ENCODE measurements at regions not wholly inside any gene's neighbourhood (a gene's known extent, or its start where the extent isn't known, plus 50 kb on each side); places are given as distances from the start of the nearest gene placed in this dataset.

DNA sequence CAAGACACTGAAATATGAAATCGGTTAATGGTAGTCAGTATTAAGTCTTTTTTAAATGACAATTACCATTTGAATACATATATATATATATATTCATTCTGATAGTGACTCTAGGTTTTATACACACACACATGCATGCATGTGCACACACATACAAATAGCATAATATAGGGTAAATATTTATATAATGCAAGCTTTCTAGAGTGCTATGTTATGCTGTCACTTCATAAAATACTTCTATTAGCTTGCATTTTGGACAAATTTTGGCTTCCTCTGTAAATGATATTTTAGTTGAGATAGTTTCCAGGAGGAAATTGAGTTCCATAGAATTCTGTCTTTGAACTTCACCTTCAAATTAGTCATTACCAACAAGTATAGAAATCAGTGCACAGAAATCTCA lies 89.9 kb upstream of the EPHA3 start:
- no TSS peak for BruUV-seq (replicated peaks)
- H3K9me3 ChIP-seq (ENCODE audit: control insufficient read depth, insufficient read depth, low read depth, low read length) = no peaks in the 10 kb centered on the region
- DNase-seq (ENCODE audit: low read depth, low spot score) = no peak
- no peak overlapping the region for H3K4me3 ChIP-seq (ENCODE audit: low read depth in 2 of 2, low read length in 2 of 2)
- CTCF ChIA-PET = no interaction called here
- no peaks in the 10 kb centered on the region for H3K36me3 ChIP-seq (ENCODE audit: control insufficient read depth, insufficient read depth, low read length)
- ATAC-seq = no peak
- POLR2A ChIA-PET = no interaction called here
- TF ChIP-seq, protein P1, sequence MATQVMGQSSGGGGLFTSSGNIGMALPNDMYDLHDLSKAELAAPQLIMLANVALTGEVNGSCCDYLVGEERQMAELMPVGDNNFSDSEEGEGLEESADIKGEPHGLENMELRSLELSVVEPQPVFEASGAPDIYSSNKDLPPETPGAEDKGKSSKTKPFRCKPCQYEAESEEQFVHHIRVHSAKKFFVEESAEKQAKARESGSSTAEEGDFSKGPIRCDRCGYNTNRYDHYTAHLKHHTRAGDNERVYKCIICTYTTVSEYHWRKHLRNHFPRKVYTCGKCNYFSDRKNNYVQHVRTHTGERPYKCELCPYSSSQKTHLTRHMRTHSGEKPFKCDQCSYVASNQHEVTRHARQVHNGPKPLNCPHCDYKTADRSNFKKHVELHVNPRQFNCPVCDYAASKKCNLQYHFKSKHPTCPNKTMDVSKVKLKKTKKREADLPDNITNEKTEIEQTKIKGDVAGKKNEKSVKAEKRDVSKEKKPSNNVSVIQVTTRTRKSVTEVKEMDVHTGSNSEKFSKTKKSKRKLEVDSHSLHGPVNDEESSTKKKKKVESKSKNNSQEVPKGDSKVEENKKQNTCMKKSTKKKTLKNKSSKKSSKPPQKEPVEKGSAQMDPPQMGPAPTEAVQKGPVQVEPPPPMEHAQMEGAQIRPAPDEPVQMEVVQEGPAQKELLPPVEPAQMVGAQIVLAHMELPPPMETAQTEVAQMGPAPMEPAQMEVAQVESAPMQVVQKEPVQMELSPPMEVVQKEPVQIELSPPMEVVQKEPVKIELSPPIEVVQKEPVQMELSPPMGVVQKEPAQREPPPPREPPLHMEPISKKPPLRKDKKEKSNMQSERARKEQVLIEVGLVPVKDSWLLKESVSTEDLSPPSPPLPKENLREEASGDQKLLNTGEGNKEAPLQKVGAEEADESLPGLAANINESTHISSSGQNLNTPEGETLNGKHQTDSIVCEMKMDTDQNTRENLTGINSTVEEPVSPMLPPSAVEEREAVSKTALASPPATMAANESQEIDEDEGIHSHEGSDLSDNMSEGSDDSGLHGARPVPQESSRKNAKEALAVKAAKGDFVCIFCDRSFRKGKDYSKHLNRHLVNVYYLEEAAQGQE (IDR thresholded peaks at IDR 0.05; ENCODE audit: insufficient read depth in 1 of 2, low read depth in 2 of 2, low read length in 1 of 2) = no peak
- no peak for TF ChIP-seq TCF7L2 (IDR thresholded peaks at IDR 0.05; ENCODE audit: low read depth, low read length)
- TF ChIP-seq SIN3A (IDR thresholded peaks at IDR 0.05; ENCODE audit: borderline replicate concordance, insufficient read depth, low read depth, low read length) = no peak
- TF ChIP-seq, protein P2, sequence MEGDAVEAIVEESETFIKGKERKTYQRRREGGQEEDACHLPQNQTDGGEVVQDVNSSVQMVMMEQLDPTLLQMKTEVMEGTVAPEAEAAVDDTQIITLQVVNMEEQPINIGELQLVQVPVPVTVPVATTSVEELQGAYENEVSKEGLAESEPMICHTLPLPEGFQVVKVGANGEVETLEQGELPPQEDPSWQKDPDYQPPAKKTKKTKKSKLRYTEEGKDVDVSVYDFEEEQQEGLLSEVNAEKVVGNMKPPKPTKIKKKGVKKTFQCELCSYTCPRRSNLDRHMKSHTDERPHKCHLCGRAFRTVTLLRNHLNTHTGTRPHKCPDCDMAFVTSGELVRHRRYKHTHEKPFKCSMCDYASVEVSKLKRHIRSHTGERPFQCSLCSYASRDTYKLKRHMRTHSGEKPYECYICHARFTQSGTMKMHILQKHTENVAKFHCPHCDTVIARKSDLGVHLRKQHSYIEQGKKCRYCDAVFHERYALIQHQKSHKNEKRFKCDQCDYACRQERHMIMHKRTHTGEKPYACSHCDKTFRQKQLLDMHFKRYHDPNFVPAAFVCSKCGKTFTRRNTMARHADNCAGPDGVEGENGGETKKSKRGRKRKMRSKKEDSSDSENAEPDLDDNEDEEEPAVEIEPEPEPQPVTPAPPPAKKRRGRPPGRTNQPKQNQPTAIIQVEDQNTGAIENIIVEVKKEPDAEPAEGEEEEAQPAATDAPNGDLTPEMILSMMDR (IDR thresholded peaks at IDR 0.05) = no peak
- TF ChIP-seq POLR2AphosphoS5 (IDR thresholded peaks at IDR 0.05; ENCODE audit: low read depth, low read length) = no peak
- H3K27ac ChIP-seq (ENCODE audit: low read length) = no peak overlapping the region
- no peaks in the 10 kb centered on the region for H3K27me3 ChIP-seq (ENCODE audit: control insufficient read depth, insufficient read depth, low read length)
- intact Hi-C loops (cut with micrococcal nuclease; ENCODE audit: unreplicated experiment) (no loop called here), in situ Hi-C loops (cut with HindIII; ENCODE audit: low pct_unique_long_range_greater_than_20kb, low sequenced_read_pairs) (no loop called here)
- H3K4me1 ChIP-seq (ENCODE audit: control insufficient read depth, insufficient read depth, low read length) = no peaks in the 10 kb centered on the region

DNA sequence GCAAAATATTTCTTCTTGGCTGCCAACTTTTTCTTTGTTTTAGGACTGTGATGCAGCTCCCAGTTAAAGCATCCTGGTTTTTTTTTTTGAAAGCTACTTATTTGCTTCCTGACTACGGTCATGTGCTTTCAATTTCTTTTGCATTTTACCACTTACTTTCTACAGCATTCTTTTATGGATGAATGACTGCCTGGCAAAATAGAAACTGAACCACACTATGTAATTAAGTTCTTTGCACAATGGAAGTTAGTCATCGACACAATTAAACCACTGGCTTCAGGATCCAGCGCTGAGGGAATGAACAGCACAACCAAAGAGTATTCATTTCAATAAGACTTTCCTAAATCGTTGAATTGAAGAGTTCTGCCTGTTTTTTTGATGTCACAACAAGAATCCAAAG lies 82.2 kb upstream of the EPHA3 start:
- POLR2A ChIA-PET = no interaction called here
- in situ Hi-C loops (cut with HindIII; ENCODE audit: low pct_unique_long_range_greater_than_20kb, low sequenced_read_pairs) (no loop called here), intact Hi-C loops (cut with micrococcal nuclease; ENCODE audit: unreplicated experiment) (no loop called here)
- Histone ChIP-seq H3K4me1 (ENCODE audit: control insufficient read depth, insufficient read depth, low read length) (no peaks in the 10 kb centered on the region), H3K4me3 (ENCODE audit: low read depth in 2 of 2, low read length in 2 of 2) (no peak overlapping the region), H3K36me3 (ENCODE audit: control insufficient read depth, insufficient read depth, low read length) (no peaks in the 10 kb centered on the region), H3K27ac (ENCODE audit: low read length) (no peak overlapping the region), H3K27me3 (ENCODE audit: control insufficient read depth, insufficient read depth, low read length) (no peaks in the 10 kb centered on the region), H3K9me3 (ENCODE audit: control insufficient read depth, insufficient read depth, low read depth, low read length) (no peaks in the 10 kb centered on the region)
- no peak for ATAC-seq
- CTCF ChIA-PET = no interaction called here
- TF ChIP-seq SIN3A (IDR thresholded peaks at IDR 0.05; ENCODE audit: borderline replicate concordance, insufficient read depth, low read depth, low read length) (no peak), TCF7L2 (IDR thresholded peaks at IDR 0.05; ENCODE audit: low read depth, low read length) (no peak), POLR2AphosphoS5 (IDR thresholded peaks at IDR 0.05; ENCODE audit: low read depth, low read length) (no peak)
- TF ChIP-seq, protein P1 (IDR thresholded peaks at IDR 0.05; ENCODE audit: insufficient read depth in 1 of 2, low read depth in 2 of 2, low read length in 1 of 2) = no peak
- TF ChIP-seq, protein P2 (IDR thresholded peaks at IDR 0.05) = no peak
- BruUV-seq (replicated peaks) = no TSS peak
- DNase-seq (ENCODE audit: low read depth, low spot score) = no peak

All from Panc1 (cell line).